PC-9 (cell line): ENCODE measurements at regions not wholly inside any gene's neighbourhood (a gene's known extent, or its start where the extent isn't known, plus 50 kb on each side); places are given as distances from the start of the nearest gene placed in this dataset.

Source experiments
- BruUV-seq: library from RNA; stranded (reverse); fragments of 400-500 nt; replicated peaks from 2 replicates; lab custom pipeline; 2021; lab: Mats Ljungman, UMichigan
- CTCF ChIA-PET: fragments of 300-600 bp; sonication (Branson Sonifier 250); formaldehyde crosslinking; loops from one replicate; lab custom pipeline; 2022; ENCODE audit warnings: antibody characterized with exemption; lab: Charles Lee
- POLR2A ChIA-PET: fragments of 300-600 bp; sonication (Branson Sonifier 250); formaldehyde crosslinking; loops from one replicate; lab custom pipeline; 2022; ENCODE audit warnings: antibody characterized with exemption; ENCODE audit not compliant: unreplicated experiment; lab: Charles Lee
- DNase-seq, 2 experiments: peaks; one replicate each; pipeline versions ENCODE4 v3.0.0 to v3.0.0-alpha.2; 2015 to 2022; ENCODE audit warnings: mixed read lengths in 1 of 2
- H2AFZ ChIP-seq: fragments of 200-600 bp; sonication (generic); 2 replicates; pipeline ENCODE4 v1.8.1; 2017; ENCODE audit warnings: antibody characterized with exemption
- H3F3A ChIP-seq: fragments of 200-600 bp; sonication (generic); 2 replicates; pipeline ENCODE4 v1.8.1; 2017; ENCODE audit warnings: antibody characterized with exemption, mild to moderate bottlenecking, low read depth; ENCODE audit not compliant: insufficient read depth
- H3K27ac ChIP-seq: fragments of 200-600 bp; sonication (generic); 2 replicates; pipeline ENCODE4 v1.6.1; 2016; ENCODE audit warnings: mixed run types
- H3K27me3 ChIP-seq: fragments of 200-600 bp; sonication (generic); 2 replicates; pipeline ENCODE4 v1.6.1; 2016; ENCODE audit warnings: low read depth, mixed run types; ENCODE audit not compliant: insufficient read depth
- H3K36me3 ChIP-seq: fragments of 200-600 bp; sonication (generic); 2 replicates; pipeline ENCODE4 v1.6.1; 2016; ENCODE audit warnings: low read depth, mixed run types
- H3K4me1 ChIP-seq: fragments of 200-600 bp; sonication (generic); replicated peaks from 2 replicates; pipeline ENCODE4 v1.6.1; 2016; ENCODE audit warnings: mixed run types; ENCODE audit not compliant: insufficient read depth
- H3K4me2 ChIP-seq: fragments of 200-600 bp; sonication (generic); 2 replicates; pipeline ENCODE4 v1.6.1; 2017; ENCODE audit warnings: mixed run types
- H3K4me3 ChIP-seq: fragments of 200-600 bp; sonication (generic); 2 replicates; pipeline ENCODE4 v1.6.1; 2016; ENCODE audit warnings: mixed run types
- H3K79me2 ChIP-seq: fragments of 200-600 bp; sonication (generic); 2 replicates; pipeline ENCODE4 v1.6.1; 2017; ENCODE audit warnings: low read depth, mixed run types
- H3K9me2 ChIP-seq: fragments of 200-600 bp; sonication (generic); 2 replicates; pipeline ENCODE4 v1.8.1; 2017; ENCODE audit warnings: mild to moderate bottlenecking; ENCODE audit not compliant: insufficient read depth
- H3K9me3 ChIP-seq: fragments of 200-600 bp; sonication (generic); 2 replicates; pipeline ENCODE4 v1.8.1; 2016; ENCODE audit warnings: low read depth; ENCODE audit not compliant: insufficient read depth
- H4K20me1 ChIP-seq: fragments of 200-600 bp; sonication (generic); 2 replicates; pipeline ENCODE4 v1.8.1; 2017; ENCODE audit not compliant: insufficient read depth
- EZH2 ChIP-seq: fragments of 200-600 bp; sonication (generic); IDR thresholded peaks from 2 replicates; pipeline ENCODE4 v1.8.0; 2017; ENCODE audit warnings: antibody characterized with exemption, low read depth
- intact Hi-C: fragments of 100-400 bp; cut with micrococcal nuclease; formaldehyde crosslinking; loops from one replicate; pipeline ENCODE4 v1.10.0; 2022; ENCODE audit not compliant: unreplicated experiment
- TF ChIP-seq, protein P1 (sequence below): fragments of 200-600 bp; sonication (generic); conservative IDR thresholded peaks from 2 replicates; pipeline ENCODE4 v1.6.1; 2017; ENCODE audit warnings: mixed run types, antibody characterized with exemption, mild to moderate bottlenecking, moderate library complexity

DNA sequence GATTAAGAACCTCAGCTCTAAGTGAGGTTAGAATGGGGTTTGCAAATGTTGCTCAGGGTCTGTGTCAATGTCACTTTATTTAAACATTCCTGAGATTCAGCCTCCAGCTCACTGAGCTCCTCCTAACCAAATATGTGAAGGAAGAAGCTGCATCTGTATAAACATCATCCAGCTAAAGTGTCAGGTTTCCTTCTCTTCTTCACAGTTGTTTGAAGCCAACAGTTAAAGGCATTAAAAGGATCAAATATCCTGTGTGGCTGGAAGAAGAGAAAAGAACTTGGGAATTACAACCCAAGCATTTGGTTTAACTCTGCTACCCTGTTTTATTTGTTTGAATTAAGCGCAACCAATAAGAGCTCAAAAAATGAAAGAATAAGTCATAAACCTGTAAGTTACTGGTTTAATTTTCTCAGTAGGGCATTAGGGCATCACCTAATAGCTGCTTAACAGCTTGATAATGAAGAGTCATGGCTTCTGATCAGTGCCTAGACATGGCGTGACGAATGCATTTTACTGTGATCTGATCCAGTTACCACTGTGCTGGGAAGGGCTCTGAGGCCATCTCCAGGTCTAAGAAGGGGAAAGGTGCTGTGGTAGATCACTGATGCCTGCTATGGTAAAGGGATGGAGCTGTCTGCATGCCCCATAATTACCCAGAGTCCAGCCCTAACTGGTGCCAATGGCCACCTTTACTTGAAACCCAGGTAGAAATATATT is 165.7 kb upstream of the TSC22D2 start:
- no peaks in the 10 kb centered on the region for H3K9me2 ChIP-seq
- no peaks in the 10 kb centered on the region for H3K36me3 ChIP-seq
- no peak overlapping the region for H3K4me2 ChIP-seq
- no peak overlapping the region for H2AFZ ChIP-seq
- peaks cover 27% of the 10 kb centered on the region for H3K4me1 ChIP-seq
- no peaks in the 10 kb centered on the region for H3K79me2 ChIP-seq
- ChIA-PET POLR2A (interaction anchor here (0.5 kb wide), 2 partner anchors 9 to 168 kb away, joined by 3 to 5 read pairs; no protein-coding TSS in a partner anchor), CTCF (interaction anchor here (0.5 kb wide), 1 partner anchor 1287 kb away, joined by 6 read pairs; no protein-coding TSS in a partner anchor)
- BruUV-seq: no TSS peak
- intact Hi-C loops: no loop called here
- H3K9me3 ChIP-seq: 0 out of 2 replicates have a peak, but pooled peaks cover 4% of the 10 kb centered on the region
- H4K20me1 ChIP-seq: no peaks in the 10 kb centered on the region
- TF ChIP-seq, protein P1, sequence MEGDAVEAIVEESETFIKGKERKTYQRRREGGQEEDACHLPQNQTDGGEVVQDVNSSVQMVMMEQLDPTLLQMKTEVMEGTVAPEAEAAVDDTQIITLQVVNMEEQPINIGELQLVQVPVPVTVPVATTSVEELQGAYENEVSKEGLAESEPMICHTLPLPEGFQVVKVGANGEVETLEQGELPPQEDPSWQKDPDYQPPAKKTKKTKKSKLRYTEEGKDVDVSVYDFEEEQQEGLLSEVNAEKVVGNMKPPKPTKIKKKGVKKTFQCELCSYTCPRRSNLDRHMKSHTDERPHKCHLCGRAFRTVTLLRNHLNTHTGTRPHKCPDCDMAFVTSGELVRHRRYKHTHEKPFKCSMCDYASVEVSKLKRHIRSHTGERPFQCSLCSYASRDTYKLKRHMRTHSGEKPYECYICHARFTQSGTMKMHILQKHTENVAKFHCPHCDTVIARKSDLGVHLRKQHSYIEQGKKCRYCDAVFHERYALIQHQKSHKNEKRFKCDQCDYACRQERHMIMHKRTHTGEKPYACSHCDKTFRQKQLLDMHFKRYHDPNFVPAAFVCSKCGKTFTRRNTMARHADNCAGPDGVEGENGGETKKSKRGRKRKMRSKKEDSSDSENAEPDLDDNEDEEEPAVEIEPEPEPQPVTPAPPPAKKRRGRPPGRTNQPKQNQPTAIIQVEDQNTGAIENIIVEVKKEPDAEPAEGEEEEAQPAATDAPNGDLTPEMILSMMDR: no peak
- no peak for TF ChIP-seq EZH2
- no peak overlapping the region for H3K4me3 ChIP-seq
- peaks cover 25% of the 10 kb centered on the region for H3F3A ChIP-seq
- H3K27me3 ChIP-seq: no peaks in the 10 kb centered on the region
- no peak overlapping the region for H3K27ac ChIP-seq
- DNase-seq: no peak

DNA sequence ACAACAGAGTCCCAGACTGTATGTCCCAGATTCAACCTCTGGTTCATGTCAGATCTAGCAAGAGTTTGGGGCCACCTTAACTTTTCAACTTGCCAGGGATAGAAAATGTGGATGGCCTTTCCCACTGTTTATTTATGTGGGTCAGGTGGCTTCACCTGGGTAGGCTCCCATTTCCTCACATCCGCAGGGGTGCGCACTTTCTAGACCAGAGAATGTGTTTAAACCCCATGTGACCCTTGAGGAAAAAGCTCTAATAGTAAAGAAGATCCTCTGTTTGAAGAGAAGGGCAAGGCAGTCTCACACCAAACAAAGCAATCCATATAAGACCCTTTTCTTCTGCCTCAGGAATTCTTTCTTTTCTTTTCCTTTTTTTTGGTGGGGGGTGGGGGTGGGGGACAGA is 167.2 kb upstream of the TSC22D2 start:
- Histone ChIP-seq H3K27ac (no peak overlapping the region), H3K36me3 (no peaks in the 10 kb centered on the region), H3K27me3 (no peaks in the 10 kb centered on the region), H3K4me1 (peaks cover 42% of the 10 kb centered on the region), H3K4me2 (no peak overlapping the region), H3K79me2 (no peaks in the 10 kb centered on the region), H4K20me1 (no peaks in the 10 kb centered on the region), H2AFZ (no peak overlapping the region), H3K9me3 (0 out of 2 replicates have a peak, but pooled peaks cover 4% of the 10 kb centered on the region), H3F3A (peaks cover 30% of the 10 kb centered on the region), H3K4me3 (no peak overlapping the region), H3K9me2 (no peaks in the 10 kb centered on the region)
- no peak for DNase-seq
- CTCF ChIA-PET: interaction anchor here (0.6 to 0.7 kb wide), 3 partner anchors 8 to 545 kb away, joined by 3 to 9 read pairs (median 6); no protein-coding TSS in a partner anchor
- BruUV-seq: no TSS peak
- no peak for TF ChIP-seq EZH2
- TF ChIP-seq, protein P1: no peak
- intact Hi-C loops: no loop called here
- POLR2A ChIA-PET: interaction anchor here (0.5 kb wide), 1 partner anchor 74 kb away, joined by 5 read pairs; no protein-coding TSS in a partner anchor

DNA sequence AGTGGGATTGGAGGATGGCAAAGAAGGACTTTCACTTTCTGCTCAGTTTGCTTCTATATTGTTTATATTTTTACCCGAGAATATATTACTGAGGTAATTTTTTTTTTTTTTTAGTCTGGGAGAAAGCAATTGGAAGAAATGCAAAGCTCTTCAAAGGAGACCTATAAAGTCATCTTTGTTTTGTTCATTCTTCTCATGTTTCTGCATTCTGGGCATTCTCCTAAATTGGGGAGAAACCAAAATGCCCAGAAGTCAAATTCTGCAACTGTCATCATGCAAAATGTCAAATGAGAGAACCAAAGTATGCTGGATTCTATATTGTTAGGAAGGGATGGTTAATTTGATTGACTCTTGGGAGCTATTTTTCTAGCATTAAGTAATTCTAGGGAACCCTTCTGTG is 168.3 kb upstream of the TSC22D2 start:
- TF ChIP-seq, protein P1: no peak
- TF ChIP-seq EZH2: no peak
- BruUV-seq: no TSS peak
- Histone ChIP-seq H3K27me3 (no peaks in the 10 kb centered on the region), H3K79me2 (no peaks in the 10 kb centered on the region), H3K4me1 (peaks cover 43% of the 10 kb centered on the region), H4K20me1 (no peaks in the 10 kb centered on the region), H3K36me3 (no peaks in the 10 kb centered on the region), H3K9me3 (0 out of 2 replicates have a peak, but pooled peaks cover 4% of the 10 kb centered on the region), H3F3A (peaks cover 30% of the 10 kb centered on the region), H3K27ac (no peak overlapping the region), H2AFZ (no peak overlapping the region), H3K4me3 (0 out of 2 replicates have a peak overlapping the region, but pooled peaks have one; percentile 2), H3K4me2 (peak overlapping the region; percentile 82), H3K9me2 (no peaks in the 10 kb centered on the region)
- intact Hi-C loops: loop anchor here (2.0 to 5.0 kb wide), 4 partner anchors 48 to 272 kb away; partner anchors contain the start of gene TSC22D2
- ChIA-PET CTCF (interaction anchor here (0.5 to 1.1 kb wide), 5 partner anchors 15 to 169 kb away, joined by 3 to 6 read pairs (median 4); partner anchors contain the start of gene TSC22D2), POLR2A (interaction anchor here (0.6 to 0.8 kb wide), 3 partner anchors 9 to 185 kb away, joined by 3 to 16 read pairs (median 7); no protein-coding TSS in a partner anchor)
- no peak for DNase-seq
